DND-41 (cell line): ENCODE measurements at regions not wholly inside any gene's neighbourhood (a gene's known extent, or its start where the extent isn't known, plus 50 kb on each side); places are given as distances from the start of the nearest gene placed in this dataset.

Experiments used
- CTCF ChIP-seq: IDR thresholded peaks from 2 replicates; pipeline ENCODE4 v1.5.1; 2012; ENCODE audit warnings: borderline replicate concordance, low read length, moderate library complexity, mild to moderate bottlenecking; ENCODE audit not compliant: poor library complexity, severe bottlenecking; ENCODE audit errors: extremely low read depth
- EZH2 ChIP-seq: IDR thresholded peaks from 3 replicates; pipeline ENCODE4 v1.6.1; 2012; ENCODE audit warnings: borderline replicate concordance, low read depth, mild to moderate bottlenecking, moderate library complexity, low read length, inconsistent platforms; ENCODE audit not compliant: severe bottlenecking

GRCh38 chr14:98731701-98732100, 540.3 kb downstream of the BCL11B start:
- TF ChIP-seq EZH2 = no peak
- TF ChIP-seq CTCF = no peak
